Keratinocyte (primary cell): ENCODE measurements at regions not wholly inside any gene's neighbourhood (a gene's known extent, or its start where the extent isn't known, plus 50 kb on each side); places are given as distances from the start of the nearest gene placed in this dataset.

Source experiments
- DNase-seq: peaks from one replicate; pipeline ENCODE4 v3.0.0-alpha.2; 2011; ENCODE audit warnings: low read depth, missing footprints, low spot score
- FAIRE-seq: peaks from 2 replicates; lab custom pipeline; 2011; peaks lifted over from hg19 to GRCh38; lab: Jason Lieb, UNC
- H2AFZ ChIP-seq: 2 replicates; pipeline ENCODE4 v1.6.0; 2012; ENCODE audit warnings: low read length, control low read depth, inconsistent platforms; ENCODE audit not compliant: control insufficient read depth
- H3K27ac ChIP-seq: 2 replicates; pipeline ENCODE4 v1.5.1; 2011; ENCODE audit warnings: low read length; ENCODE audit not compliant: control insufficient read depth, insufficient read depth
- H3K27me3 ChIP-seq: 3 replicates; pipeline ENCODE4 v1.6.0; 2011; ENCODE audit warnings: low read length; ENCODE audit not compliant: control insufficient read depth, insufficient read depth; ENCODE audit errors: extremely low read depth
- H3K36me3 ChIP-seq, 2 experiments: 2 replicates in 1 of 2; 3 replicates in 1 of 2; pipeline ENCODE4 v1.5.1; 2011; ENCODE audit warnings: low read length in 2 of 2, mild to moderate bottlenecking in 1 of 2; ENCODE audit not compliant: control insufficient read depth in 2 of 2, insufficient read depth in 2 of 2; ENCODE audit errors: extremely low read depth in 1 of 2
- H3K4me1 ChIP-seq: 3 replicates; pipeline ENCODE4 v1.5.1; 2011; ENCODE audit warnings: low read length; ENCODE audit not compliant: control insufficient read depth, insufficient read depth; ENCODE audit errors: extremely low read depth
- H3K4me2 ChIP-seq: 3 replicates; pipeline ENCODE4 v1.6.0; 2011; ENCODE audit warnings: low read depth, low read length; ENCODE audit not compliant: control insufficient read depth, insufficient read depth; ENCODE audit errors: extremely low read depth
- H3K4me3 ChIP-seq, 3 experiments: fragments of 200-600 bp in 1 of 3; sonication (generic) in 1 of 3; 2 replicates in 2 of 3; 3 replicates in 1 of 3; pipeline ENCODE4 v1.5.1; 2011 to 2016; ENCODE audit warnings: low read length in 3 of 3, mild to moderate bottlenecking in 3 of 3, control low read depth in 2 of 3, inconsistent platforms in 1 of 3, low read depth in 1 of 3, mixed read lengths in 1 of 3, mixed run types in 1 of 3, moderate library complexity in 1 of 3; ENCODE audit not compliant: control insufficient read depth in 2 of 3, insufficient read depth in 2 of 3; ENCODE audit errors: extremely low read depth in 1 of 3
- H3K79me2 ChIP-seq: 2 replicates; pipeline ENCODE4 v1.6.0; 2012; ENCODE audit warnings: low read length; ENCODE audit not compliant: control insufficient read depth, insufficient read depth
- H3K9ac ChIP-seq: 3 replicates; pipeline ENCODE4 v1.6.0; 2011; ENCODE audit warnings: low read length; ENCODE audit not compliant: control insufficient read depth, insufficient read depth; ENCODE audit errors: extremely low read depth
- H3K9me1 ChIP-seq: 3 replicates; pipeline ENCODE4 v1.6.0; 2011; ENCODE audit warnings: low read length; ENCODE audit not compliant: control insufficient read depth, insufficient read depth; ENCODE audit errors: extremely low read depth
- H3K9me3 ChIP-seq: 2 replicates; pipeline ENCODE4 v1.5.1; 2012; ENCODE audit warnings: low read depth, low read length; ENCODE audit not compliant: control insufficient read depth
- H4K20me1 ChIP-seq: 3 replicates; pipeline ENCODE4 v1.6.0; 2011; ENCODE audit warnings: low read length; ENCODE audit not compliant: control insufficient read depth, insufficient read depth; ENCODE audit errors: extremely low read depth
- EZH2 ChIP-seq: IDR thresholded peaks from one replicate; pipeline ENCODE4 v1.6.1; 2012; ENCODE audit warnings: inconsistent platforms, mild to moderate bottlenecking, low read length, moderate library complexity
- dilution Hi-C: fragments of 300-500 bp; cut with MboI; formaldehyde crosslinking; loops from one replicate; pipeline ENCODE4 v1.7.0; 2020; ENCODE audit warnings: low sequenced_read_pairs; ENCODE audit not compliant: extremely low pct_ligation_motif_present
- TF ChIP-seq, protein P1 (sequence below), 3 experiments: IDR thresholded peaks in 1 of 3; conservative IDR thresholded peaks in 1 of 3; optimal IDR thresholded peaks in 1 of 3; 2 replicates in 2 of 3; 3 replicates in 1 of 3; pipeline versions ENCODE3 to v1.5.1; 2011; ENCODE audit warnings: low read length in 3 of 3, mild to moderate bottlenecking in 3 of 3, moderate library complexity in 2 of 3, control low read depth in 1 of 3, inconsistent platforms in 1 of 3; ENCODE audit not compliant: insufficient read depth in 2 of 3; ENCODE audit errors: extremely low read depth in 1 of 3

DNA sequence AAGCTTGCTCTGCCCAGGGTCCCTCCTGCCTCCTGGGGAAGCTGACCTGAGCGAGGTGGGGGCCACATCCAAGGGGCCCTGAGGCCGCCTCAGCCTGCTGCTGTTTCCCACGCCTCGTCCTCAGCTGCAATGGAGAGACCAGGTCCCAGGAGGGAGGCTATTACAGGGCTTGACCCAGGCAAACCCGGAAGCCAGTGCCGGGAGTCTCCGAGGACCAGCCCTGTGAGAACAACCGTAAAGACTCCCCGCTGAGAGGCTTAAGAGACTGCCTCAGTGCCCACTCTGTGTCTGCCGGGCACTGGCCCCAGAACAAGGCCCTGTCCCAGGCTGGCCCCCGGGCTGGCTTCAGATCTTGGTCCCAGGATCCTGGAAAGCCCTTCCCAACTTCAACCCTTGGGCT, 124.3 kb upstream of the FGF3 start:
- Histone ChIP-seq H3K27ac (no peak overlapping the region), H3K36me3 (no peaks in the 10 kb centered on the region), H4K20me1 (no peaks in the 10 kb centered on the region), H3K4me2 (no peak overlapping the region), H2AFZ (no peak overlapping the region), H3K4me3 (no peak overlapping the region), H3K27me3 (peaks cover 5% of the 10 kb centered on the region), H3K9me1 (no peaks in the 10 kb centered on the region), H3K79me2 (no peaks in the 10 kb centered on the region), H3K4me1 (peaks cover 10% of the 10 kb centered on the region), H3K9ac (no peak overlapping the region), H3K9me3 (no peaks in the 10 kb centered on the region)
- no peak for FAIRE-seq
- dilution Hi-C loops: no loop called here
- no peak for TF ChIP-seq EZH2
- TF ChIP-seq, protein P1, sequence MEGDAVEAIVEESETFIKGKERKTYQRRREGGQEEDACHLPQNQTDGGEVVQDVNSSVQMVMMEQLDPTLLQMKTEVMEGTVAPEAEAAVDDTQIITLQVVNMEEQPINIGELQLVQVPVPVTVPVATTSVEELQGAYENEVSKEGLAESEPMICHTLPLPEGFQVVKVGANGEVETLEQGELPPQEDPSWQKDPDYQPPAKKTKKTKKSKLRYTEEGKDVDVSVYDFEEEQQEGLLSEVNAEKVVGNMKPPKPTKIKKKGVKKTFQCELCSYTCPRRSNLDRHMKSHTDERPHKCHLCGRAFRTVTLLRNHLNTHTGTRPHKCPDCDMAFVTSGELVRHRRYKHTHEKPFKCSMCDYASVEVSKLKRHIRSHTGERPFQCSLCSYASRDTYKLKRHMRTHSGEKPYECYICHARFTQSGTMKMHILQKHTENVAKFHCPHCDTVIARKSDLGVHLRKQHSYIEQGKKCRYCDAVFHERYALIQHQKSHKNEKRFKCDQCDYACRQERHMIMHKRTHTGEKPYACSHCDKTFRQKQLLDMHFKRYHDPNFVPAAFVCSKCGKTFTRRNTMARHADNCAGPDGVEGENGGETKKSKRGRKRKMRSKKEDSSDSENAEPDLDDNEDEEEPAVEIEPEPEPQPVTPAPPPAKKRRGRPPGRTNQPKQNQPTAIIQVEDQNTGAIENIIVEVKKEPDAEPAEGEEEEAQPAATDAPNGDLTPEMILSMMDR (optimal IDR thresholded peaks at IDR 0.05 in 1 of 3, IDR thresholded peaks at IDR 0.05 in 1 of 3, conservative IDR thresholded peaks at IDR 0.05 in 1 of 3; ENCODE audit: extremely low read depth in 1 of 3, insufficient read depth in 2 of 3, low read length in 3 of 3): no peak
- no peak for DNase-seq

DNA sequence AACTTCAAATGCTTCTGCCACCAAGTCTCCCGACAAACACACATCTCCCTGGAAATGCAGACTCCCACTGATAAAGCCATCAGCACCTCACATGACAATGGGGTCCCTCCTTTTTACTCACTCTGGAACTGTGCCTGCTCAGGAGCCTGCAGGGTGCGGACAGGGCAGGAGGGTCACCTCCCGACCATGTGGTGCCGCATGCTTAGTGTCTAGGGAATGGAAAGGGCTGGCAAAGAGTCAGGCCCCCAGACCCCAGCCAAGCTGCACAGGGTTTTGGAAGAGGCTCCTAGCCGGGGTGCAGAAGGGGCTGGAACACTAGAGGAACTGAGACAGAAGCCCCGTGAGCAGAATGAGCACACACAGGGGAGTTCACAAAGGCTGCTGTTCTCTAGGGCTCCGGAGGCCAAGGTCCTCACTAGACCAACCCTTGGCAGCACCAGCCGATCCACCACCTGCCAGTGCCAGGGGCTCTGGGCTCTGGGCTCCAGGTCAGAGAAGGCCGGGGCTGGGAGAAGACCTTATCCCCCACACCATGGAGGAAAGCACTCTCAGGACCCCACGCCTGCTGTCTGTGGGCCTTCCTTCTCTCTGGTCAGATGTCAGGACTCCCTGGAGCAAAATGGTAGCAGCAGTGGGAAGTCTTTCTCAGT, 125.1 kb upstream of the FGF3 start:
- Histone ChIP-seq H3K9ac (no peak overlapping the region), H3K9me1 (no peaks in the 10 kb centered on the region), H3K27ac (no peak overlapping the region), H3K27me3 (peaks cover 4% of the 10 kb centered on the region), H3K4me1 (peaks cover 18% of the 10 kb centered on the region), H3K4me2 (no peak overlapping the region), H3K79me2 (no peaks in the 10 kb centered on the region), H3K36me3 (no peaks in the 10 kb centered on the region), H4K20me1 (no peaks in the 10 kb centered on the region), H2AFZ (no peak overlapping the region), H3K9me3 (no peaks in the 10 kb centered on the region), H3K4me3 (no peak overlapping the region)
- DNase-seq (no peak), FAIRE-seq (no peak)
- no peak for TF ChIP-seq EZH2
- TF ChIP-seq, protein P1 (optimal IDR thresholded peaks at IDR 0.05 in 1 of 3, IDR thresholded peaks at IDR 0.05 in 1 of 3, conservative IDR thresholded peaks at IDR 0.05 in 1 of 3; ENCODE audit: extremely low read depth in 1 of 3, insufficient read depth in 2 of 3, low read length in 3 of 3): no peak
- dilution Hi-C loops: no loop called here
